GM19351 (cell line): ENCODE measurements at regions not wholly inside any gene's neighbourhood (a gene's known extent, or its start where the extent isn't known, plus 50 kb on each side); places are given as distances from the start of the nearest gene placed in this dataset.

ENCODE experiments used
- ATAC-seq: cut with Tn5 transposase; IDR thresholded peaks from one replicate; pipeline ENCODE4 v1.9.1; 2021; ENCODE audit warnings: mild to moderate bottlenecking, moderate library complexity; ENCODE audit not compliant: unreplicated experiment

DNA sequence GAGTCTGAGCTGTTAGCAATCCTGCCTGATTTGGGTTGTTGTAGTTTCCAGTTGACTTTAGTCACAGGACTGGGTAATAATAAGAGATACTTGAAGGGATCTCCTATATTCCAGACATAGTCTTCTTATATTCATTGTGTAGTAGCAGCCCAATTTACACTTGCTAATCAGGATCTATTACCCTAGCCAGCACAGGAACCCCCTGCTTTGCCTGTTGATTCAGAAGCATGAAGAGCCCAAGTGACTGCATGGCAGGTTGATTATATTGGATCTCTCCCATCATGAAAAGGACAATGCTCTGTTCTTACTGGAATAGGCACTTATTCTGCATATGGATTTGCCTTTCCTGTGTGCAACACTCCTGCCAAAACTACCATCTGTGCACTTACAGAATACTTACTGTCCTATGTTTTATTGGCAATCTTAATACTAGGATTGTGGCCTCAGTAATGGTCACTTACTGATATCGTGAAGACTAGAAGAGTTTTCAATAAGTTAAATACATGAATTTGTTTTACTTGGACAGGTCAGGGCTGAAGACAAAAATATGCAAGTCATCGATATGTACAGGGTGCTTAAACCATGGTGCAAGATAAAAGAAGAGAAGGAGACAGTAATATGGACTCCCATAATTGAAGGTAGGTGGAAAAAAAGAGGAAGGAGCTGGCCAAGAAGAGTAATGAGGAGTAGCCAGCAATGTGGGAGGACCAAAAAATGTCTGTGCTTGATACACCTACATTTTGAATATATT, 304.1 kb downstream of the MCTP2 start:
- no peak for ATAC-seq

DNA sequence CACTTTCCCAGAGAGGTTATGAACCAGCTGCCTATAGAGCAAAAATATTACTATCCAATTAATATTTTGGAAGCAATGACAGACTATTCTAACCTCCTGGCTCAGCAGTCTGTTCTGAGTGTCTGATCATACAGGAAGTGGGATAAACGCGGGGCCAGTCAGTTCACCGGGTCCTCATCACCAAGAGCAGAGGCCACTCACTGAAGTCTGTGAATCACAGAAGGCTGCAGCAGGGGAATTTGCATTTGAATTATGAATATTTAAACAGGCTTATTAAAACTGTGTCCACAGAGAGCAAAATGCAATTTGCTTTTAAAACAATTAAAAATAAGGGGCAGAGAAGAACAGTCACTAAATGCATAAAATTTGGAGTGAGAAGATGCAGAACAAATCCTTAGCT, 305.2 kb downstream of the MCTP2 start:
- no peak for ATAC-seq

DNA sequence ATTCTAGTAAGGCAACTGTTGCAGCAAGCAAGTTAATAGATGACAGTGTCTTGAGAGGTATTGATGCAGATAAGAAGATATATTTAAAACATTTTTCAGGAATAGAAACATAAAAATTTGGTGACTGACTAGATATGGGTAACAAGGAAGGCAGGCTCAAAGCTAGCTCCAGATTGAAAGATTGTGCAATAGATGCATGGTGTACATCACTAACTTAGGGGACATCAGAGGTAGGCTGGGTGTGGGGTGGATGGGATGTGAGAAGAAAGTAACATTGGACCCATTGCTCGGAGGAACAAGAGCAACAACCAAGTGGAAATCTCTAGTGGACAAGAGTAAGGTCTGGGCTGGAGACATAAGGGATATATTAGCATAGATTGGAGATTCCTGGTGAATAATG, 306.9 kb downstream of the MCTP2 start:
- no peak for ATAC-seq

DNA sequence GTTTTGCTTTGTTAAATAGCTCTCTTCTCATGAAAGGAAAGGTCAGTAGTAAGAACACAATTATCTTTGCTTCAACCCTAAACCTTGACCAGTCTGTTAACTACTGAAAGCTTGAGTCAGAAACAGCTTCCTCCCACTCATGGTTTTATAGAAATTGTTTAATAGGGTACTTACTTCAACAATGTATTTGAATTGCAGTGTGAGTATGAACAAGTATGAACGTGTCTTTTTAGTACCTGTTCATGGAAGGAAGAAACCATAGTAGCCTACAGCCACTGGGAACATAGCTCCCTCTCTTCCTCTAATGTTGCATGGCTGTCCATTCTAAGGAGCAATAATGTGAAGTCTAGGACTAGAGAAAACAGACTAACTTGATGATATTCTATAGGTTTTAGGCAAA, 311.0 kb downstream of the MCTP2 start:
- no peak for ATAC-seq

DNA sequence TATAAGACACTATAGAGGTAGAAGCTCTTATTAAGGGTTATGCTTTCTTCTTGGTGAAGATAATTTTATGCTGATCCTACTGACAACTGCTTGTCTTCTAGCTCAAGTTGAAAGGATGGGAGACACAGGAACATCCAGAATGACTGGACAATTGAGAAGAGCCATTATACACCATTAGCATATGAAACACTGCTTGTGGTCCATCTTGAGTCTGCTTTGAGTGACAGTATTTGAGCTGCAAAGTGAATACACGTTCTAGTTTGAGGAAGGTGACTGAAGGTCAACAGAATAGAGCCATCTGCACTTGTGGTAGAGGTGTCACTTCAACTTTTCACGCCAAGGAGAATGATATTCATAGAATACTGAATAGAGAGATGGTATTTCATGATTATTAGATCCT, 315.4 kb downstream of the MCTP2 start:
- ATAC-seq = no peak

DNA sequence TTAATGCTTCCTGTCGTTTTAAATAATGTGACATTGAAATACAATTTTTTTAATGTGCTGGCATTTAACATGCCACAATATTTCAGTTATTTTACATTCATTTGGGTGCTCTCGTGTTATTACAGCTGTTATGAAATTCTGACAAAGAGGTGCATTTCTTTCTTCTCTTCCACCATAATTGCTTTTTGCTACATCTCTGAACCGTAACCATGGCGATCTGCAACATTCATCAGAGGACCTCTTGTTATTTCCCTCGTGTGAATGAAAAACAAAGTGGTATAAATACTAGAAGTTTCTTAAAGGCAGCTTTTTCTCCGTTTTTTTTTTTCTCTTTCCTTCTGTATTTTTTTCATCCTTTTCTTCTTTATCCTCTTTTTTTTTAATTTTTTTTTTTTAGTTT, 316.4 kb downstream of the MCTP2 start:
- no peak for ATAC-seq

DNA sequence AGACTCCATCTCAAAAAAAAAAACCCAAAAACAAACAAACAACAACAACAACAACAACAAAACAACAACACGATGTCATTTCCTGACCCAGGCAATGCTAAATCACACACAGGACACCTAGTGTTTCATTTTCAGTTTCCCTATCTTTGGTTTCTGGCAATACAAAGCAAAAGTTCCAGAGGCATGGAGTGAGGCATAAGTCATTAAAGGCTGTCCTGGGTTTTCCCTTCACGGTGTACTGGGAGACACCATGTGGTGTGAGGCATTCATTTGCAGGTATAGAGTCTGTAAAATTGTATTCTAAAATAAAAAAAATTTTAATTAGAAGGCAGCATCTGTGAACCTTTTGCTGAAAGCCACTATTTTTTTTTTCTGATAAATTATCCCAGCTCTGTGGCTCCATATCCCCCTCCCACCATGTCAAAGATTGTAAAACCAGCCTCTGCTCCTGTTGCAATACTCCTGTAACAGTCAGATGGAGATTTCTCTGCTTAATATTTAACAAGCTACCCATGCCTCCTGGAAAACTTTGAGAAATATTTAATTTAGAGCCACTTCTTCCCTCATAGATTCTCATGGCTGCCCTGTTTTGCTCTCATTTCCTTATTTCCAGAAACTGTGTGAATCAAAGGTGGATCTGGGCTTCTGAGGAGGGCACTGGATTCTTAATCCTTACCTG, 324.6 kb downstream of the MCTP2 start:
- ATAC-seq = no peak

DNA sequence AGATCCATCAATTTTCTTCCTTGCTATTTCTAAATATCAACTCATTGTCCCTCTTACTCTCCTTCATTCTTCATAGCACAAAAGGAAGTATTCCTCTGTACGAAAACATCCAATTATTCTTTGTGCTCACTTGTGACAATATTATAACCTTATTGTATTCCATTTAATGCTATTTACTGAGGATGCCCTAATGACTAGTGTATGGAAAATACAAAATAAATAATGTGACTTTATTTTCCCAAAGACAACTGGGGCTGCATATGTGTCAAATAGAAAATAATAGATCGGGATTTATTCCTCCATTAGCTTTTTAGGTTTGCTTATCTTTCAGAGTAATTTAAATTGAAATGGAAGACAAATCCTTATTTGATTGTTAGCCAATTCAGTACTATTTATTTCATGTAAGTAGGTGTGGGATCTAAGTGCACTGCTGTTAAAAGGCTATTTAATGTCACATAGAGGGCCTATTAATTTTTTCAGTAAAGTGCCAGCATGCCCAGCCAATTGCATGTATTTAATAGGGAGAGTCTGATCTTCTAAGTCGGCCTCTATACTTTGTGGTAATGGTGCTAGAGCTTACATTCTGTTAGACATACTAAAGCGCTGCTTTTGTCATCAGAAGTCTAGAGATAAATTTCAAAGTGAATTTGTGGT, 329.8 kb downstream of the MCTP2 start:
- ATAC-seq = no peak

DNA sequence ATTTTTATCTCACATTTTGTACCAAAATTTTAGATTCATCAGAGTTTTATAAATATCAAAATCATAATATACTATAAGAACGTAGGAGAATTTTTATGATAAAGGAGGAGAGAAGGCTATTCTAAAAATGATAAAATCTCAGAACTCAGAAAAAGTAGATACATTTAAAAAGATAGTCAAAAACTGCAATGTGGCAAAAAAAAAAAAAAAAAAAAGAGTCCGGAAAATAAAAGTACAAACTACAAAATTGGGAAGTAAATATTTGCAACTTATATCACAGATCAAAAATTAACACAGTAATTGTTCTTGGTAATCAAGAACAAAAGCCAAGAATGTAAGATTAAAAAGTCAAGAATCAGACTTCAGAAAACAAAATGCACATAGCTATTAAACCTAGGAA, 332.1 kb downstream of the MCTP2 start:
- ATAC-seq = no peak

DNA sequence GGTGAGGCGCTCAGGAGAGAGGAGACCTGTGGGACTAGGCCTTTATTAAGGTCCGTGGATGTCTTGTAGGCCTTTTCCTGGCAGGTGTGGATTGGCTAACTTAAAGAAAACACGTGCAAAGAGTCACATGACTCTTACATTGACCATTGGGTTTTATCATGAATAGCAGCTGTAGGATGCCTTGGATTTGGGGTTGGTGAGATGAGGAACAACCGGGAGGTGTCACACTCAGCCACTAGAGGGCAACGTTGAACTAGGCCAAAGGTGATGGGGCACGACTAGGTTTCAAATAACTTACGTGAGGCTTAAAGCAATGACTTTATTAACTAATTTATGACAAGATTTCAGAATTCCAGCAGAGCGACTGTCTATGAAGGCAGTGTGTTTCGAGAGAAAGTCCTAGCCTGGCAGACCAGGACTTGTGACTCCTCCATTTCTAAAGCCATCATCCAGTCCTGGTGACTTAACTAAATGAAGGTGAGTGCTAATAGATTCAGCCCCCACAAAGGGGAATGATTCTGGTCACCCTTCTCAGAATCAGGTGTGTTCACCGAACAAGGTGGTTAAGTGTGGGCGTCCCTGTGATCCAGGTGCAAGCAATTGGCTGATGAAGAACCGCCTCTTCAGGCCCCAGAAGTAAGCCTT, 345.6 kb downstream of the MCTP2 start:
- ATAC-seq = peak; percentile 87

DNA sequence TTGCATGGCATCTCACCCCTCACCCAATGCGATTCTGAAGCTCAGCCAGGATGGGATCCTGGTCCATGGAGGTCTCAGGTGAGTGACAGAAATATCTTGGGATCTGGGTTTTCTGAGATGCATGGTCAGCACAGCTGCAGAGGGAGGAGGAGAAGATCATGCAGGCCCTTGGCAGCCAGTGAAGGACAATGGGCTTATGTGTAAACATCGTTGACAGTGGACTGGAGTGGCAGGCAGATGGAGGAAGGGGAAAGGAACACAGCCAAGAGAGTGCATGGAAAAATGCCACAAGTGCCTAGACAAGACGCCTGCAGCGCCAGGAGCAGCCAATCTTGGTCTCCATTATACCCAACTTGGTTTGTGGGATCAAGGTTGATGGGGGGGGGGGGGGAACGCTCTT, 347.9 kb downstream of the MCTP2 start:
- ATAC-seq = no peak

DNA sequence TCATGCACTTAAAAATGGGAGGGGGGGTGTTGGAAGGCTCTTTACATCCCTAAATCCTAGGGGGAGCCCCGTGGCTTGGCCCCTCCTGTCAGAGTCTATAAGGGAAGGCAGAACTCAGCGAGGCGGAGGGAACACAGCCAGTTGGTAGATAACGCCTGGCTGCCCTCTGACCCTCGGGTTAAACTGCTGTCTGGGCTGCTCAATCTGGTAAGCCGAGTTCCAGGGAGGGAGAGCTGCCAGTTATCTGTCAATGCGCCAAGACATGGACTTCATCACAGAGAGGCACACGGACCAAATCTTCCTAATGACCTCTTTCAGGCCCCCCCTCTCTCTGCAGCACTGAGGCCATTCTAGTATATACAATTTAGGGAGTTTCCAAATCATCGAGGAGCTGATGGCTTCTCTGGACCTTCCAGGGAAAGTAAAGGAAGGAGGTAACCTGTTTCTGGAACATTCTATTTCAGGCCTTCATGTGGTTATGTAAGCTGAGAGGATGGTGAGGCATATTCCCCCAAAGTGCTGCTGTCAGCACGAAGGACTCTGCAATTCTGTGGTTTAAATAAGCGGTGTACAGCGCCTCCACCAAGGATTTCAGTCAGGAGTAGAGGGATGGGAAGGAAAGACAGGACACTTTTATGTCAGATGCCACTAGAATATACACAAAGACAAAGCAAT, 349.0 kb downstream of the MCTP2 start:
- no peak for ATAC-seq

DNA sequence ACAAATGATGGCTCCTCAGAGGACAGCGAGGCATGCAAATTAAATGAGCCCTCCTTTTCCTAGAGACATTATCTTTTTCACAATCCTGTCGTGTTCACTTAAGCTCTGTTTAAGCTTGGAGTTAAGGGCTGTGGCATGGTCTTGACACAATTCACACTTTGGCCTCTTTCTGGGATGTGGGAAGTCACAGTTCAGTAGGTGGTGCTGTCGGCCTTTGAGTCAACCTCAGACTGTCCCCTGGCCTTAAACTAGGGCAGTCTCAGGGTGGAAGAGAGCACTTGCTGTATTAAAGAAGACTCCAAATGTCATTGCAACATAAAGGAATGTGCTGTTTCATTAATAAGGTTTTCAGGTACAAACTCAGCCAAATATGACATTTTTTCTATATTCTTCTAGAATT, 351.0 kb downstream of the MCTP2 start:
- ATAC-seq = peak; percentile 51

DNA sequence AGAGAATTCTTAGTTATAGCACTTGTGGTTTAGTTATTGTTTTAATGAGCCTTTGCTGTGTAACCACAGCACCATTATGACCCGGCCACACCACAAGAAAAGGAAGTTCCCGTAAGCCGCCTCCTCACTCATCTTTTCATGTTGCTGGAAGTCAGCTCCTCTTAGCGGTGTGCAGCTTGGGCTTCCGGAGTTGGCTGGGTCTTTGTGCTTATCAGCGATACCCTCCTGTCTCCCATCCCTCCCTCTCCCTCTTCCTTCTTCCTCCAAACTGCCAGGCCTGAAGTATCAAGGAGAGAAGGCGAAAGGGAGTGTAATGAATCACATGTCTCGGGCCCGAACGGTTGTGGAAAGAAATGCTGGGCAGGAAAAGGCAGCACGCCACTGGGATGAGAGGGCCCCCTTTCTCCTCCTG, 353.5 kb downstream of the MCTP2 start:
- peak; percentile 71 for ATAC-seq

DNA sequence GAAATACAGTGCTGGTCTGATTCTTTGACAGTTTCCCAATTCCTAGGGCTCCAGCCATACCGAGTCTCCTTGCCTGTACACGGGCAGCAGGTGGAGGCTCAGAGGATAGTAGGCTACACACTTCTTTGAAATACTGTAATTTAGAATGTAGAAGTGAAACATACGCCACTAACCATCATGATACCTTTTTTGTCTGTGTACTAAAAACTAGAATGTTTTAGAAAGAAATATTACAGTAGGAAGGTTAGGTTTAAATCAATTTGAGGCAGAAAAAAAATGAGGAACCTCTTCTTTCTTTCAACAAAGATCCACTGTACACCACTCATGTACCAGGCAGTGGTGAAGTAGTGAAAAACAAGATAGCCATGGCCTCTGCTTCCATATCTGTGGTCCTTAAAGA, 354.7 kb downstream of the MCTP2 start:
- peak; percentile 65 for ATAC-seq

DNA sequence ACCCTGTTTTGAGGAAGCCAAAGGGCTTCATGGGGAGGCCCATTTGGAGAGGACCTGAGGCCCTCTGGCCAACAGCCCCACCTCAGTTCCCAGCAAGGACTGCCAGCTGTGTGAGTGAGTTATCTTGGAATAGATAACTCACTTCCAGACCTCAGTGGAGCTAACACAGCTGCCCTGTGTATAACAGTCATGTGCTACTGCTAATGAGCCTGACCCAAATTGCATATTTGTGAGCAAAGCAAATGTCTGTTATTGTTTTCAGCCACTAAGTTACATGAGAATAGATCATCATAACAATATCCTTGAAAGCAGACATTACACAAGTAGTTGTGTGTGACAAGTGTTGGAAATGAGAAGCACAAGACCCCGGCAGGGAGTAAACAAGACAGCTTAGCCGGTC, 355.8 kb downstream of the MCTP2 start:
- no peak for ATAC-seq

DNA sequence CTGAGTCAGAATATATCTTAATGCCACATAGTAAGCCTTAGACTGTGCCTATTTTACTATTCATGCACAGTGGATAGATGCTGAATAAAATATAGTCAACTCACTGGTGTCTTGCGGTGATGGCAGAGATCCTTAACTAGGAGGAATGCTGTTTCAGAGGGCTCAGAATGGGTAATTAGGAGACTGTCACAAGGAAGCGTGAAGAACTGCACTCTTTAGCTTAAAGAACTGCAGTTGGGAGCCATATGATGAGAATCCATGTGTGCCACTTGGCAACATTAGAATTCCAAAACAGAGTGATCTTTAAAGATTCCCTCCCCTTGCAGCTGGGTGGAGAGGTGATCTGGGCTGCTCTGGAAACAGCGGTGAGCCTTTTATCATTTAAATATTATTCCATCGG, 357.6 kb downstream of the MCTP2 start:
- no peak for ATAC-seq

DNA sequence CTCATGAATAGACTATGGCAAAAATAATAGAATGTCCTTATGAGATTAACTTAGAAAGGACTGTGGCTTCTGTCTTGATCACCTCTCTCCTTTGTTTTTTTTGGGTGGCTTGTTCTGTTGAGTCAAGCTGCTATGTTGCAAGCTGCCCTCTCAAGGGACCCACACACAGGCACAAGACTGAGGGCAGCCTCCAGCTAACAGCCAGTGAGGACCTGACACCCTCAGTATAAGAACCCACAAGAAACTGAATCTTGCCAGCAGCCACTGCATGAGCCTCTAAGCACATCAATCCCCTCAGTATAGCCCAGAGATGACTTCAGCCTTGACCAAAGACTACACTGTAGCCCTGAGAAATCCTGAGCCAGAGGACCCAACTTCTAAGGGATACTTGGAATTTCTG, 361.1 kb downstream of the MCTP2 start:
- no peak for ATAC-seq

DNA sequence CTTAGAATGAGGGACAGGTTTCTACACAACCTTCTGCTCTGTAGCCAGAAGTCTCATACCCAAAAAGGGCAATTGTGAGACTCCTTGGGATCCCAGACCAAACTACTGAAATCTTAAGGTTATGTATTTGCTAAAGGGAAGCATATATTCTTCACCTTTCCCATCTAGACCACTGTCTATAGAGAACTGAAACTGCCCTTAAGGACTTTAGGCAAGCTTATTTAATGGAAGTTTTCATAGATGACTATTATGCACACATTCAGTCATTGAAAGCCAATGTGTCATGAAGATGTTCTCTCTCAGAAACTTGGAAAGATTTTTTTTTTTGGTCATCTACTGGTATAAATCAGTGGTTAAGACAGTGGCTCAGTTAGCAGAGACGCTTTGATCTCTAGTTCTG, 365.3 kb downstream of the MCTP2 start:
- no peak for ATAC-seq

DNA sequence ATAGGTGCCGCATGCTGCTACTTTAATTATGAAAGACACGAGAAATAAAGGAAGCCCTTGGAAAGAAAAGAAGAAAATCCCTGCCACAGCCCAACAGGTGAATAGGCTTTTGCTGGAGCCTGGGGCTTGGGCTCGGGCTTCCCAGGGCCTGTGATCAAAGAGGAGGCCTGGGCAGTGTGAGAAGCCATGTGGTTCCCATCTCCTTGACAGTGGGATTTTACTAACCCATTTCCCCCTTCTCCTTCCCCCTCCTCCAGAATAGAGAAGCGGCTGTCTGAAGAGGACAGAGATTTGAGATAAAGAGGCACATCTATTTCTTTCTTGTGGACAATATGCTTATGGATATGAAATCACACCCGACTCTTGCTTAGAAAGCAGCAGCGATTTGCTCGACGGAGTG, 369.1 kb downstream of the MCTP2 start:
- no peak for ATAC-seq

DNA sequence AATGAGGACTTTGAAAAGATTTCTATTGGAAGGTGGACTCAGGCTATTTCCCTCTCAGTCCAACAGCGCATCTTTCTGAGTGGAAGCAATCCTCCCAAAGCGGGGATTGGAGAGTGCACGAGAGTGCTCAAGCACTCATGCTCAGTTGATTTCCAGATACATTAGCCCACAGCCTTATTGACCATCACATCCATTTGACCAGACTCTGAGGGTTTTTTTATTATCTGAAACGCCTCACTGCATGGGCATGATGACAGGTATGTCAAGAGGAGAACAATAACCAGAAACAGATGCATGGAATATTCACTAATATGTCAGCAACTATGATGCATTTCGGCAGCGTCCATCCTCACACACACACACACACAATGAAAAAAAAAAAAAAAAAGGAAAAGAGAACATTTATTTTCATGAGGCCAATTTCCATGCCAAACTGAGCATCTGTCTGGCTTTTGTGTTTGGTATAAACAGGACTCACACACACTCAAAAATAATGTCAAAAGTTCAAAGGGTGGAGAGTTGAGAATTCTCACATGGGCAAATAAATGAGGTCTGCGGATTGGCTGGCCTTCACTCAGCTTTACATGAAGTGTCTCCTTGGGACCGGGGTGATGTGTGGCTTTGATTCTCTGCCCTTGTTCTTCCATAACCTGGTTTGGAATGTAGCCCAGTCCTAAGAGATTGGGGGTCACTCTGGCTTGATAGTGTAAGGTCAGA, 371.6 kb downstream of the MCTP2 start:
- ATAC-seq = no peak
